ENCODE measurements at regions not wholly inside any gene's neighbourhood (a gene's known extent, or its start where the extent isn't known, plus 50 kb on each side); places are given as distances from the start of the nearest gene placed in this dataset.

DNA sequence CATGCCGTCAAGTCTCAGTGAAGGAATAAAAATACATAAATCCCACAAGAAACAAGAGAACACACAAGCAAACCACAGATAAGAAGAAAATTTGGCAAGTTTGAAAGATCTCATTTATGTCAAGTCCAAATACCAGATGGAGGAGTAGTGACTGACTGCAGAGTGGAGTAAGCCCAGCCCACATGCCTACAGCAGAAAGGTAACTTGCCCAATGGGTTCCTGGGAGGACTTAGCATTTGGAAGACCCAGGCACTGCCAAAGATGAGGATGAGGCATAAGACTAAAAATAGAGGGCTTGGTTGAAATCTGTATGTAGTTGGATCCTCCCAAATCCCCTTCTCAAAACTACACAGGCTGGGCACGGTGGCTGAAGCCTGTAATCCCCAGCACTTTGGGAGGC, 70.8 kb downstream of the ZNF648 start:
- TF ChIP-seq SUZ12 (IDR thresholded peaks at IDR 0.05; ENCODE audit: extremely low read depth, insufficient read depth, insufficient read length) (no peak), YY1 (IDR thresholded peaks at IDR 0.05; ENCODE audit: insufficient read depth, insufficient read length) (no peak)

Data from NT2/D1 (cell line).